ENCODE measurements at regions not wholly inside any gene's neighbourhood (a gene's known extent, or its start where the extent isn't known, plus 50 kb on each side); places are given as distances from the start of the nearest gene placed in this dataset.

- DNase-seq (ENCODE audit: low spot score), result no peak
Observed at GRCh38 chr14:98576463-98576862, 695.5 kb downstream of the BCL11B start.

GRCh38 chr14:98578204-98578603 lies 693.8 kb downstream of the BCL11B start:
- no peak for DNase-seq (ENCODE audit: low spot score)

- DNase-seq (ENCODE audit: low spot score), result no peak
Observed at GRCh38 chr14:98579140-98579539, 692.9 kb downstream of the BCL11B start.

GRCh38 chr14:98580131-98580678 lies 691.8 kb downstream of the BCL11B start:
- no peak for DNase-seq (ENCODE audit: low spot score)

GRCh38 chr14:98582276-98582675 lies 689.7 kb downstream of the BCL11B start:
- DNase-seq (ENCODE audit: low spot score), result peak; percentile 84

GRCh38 chr14:98591161-98591560 lies 680.8 kb downstream of the BCL11B start:
- DNase-seq (ENCODE audit: low spot score), result no peak

- no peak for DNase-seq (ENCODE audit: low spot score)
Observed at GRCh38 chr14:98592611-98593170, 679.3 kb downstream of the BCL11B start.

GRCh38 chr14:98593361-98593761 lies 678.6 kb downstream of the BCL11B start:
- DNase-seq (ENCODE audit: low spot score), result peak; percentile 97

- peak; percentile 48 for DNase-seq (ENCODE audit: low spot score)
Observed at GRCh38 chr14:98594156-98594555, 677.8 kb downstream of the BCL11B start.

- DNase-seq (ENCODE audit: low spot score), result no peak
Observed at GRCh38 chr14:98598576-98598975, 673.4 kb downstream of the BCL11B start.

GRCh38 chr14:98599082-98599481 lies 672.9 kb downstream of the BCL11B start:
- DNase-seq (ENCODE audit: low spot score), result no peak

- no peak for DNase-seq (ENCODE audit: low spot score)
Observed at GRCh38 chr14:98602983-98603382, 669.0 kb downstream of the BCL11B start.

- no peak for DNase-seq (ENCODE audit: low spot score)
Observed at GRCh38 chr14:98605043-98605442, 667.0 kb downstream of the BCL11B start.

GRCh38 chr14:98606041-98606640 lies 665.9 kb downstream of the BCL11B start:
- no peak for DNase-seq (ENCODE audit: low spot score)

- no peak for DNase-seq (ENCODE audit: low spot score)
Observed at GRCh38 chr14:98606816-98607215, 665.2 kb downstream of the BCL11B start.

GRCh38 chr14:98607341-98607910 lies 664.6 kb downstream of the BCL11B start:
- no peak for DNase-seq (ENCODE audit: low spot score)

GRCh38 chr14:98608071-98609060 lies 663.6 kb downstream of the BCL11B start:
- no peak for DNase-seq (ENCODE audit: low spot score)

GRCh38 chr14:98612434-98613200 lies 659.4 kb downstream of the BCL11B start:
- DNase-seq (ENCODE audit: low spot score), result peak; percentile 53

- DNase-seq (ENCODE audit: low spot score), result no peak
Observed at GRCh38 chr14:98614741-98615140, 657.3 kb downstream of the BCL11B start.

GRCh38 chr14:98622208-98623051 lies 649.6 kb downstream of the BCL11B start:
- no peak for DNase-seq (ENCODE audit: low spot score)
